WERI-Rb-1 (cell line): ENCODE measurements at regions not wholly inside any gene's neighbourhood (a gene's known extent, or its start where the extent isn't known, plus 50 kb on each side); places are given as distances from the start of the nearest gene placed in this dataset.
A peak's percentile ranks its signal among the peaks of the same experiment; 100 is the strongest.

ENCODE experiments used
- DNase-seq: peaks from one replicate; pipeline ENCODE4 v3.0.0-alpha.2; 2020
- H3K27ac ChIP-seq: fragments of 250-450 bp; sonication (Bioruptor Pico); 2 replicates; pipeline ENCODE4 v1.5.1; 2020; ENCODE audit warnings: mild to moderate bottlenecking, moderate library complexity
- H3K27me3 ChIP-seq: fragments of 250-450 bp; sonication (Bioruptor Pico); 2 replicates; pipeline ENCODE4 v1.5.1; 2021; ENCODE audit warnings: mild to moderate bottlenecking, low read depth, moderate library complexity; ENCODE audit not compliant: insufficient read depth, severe bottlenecking
- H3K36me3 ChIP-seq: fragments of 250-450 bp; sonication (Bioruptor Pico); 2 replicates; pipeline ENCODE4 v1.5.1; 2020; ENCODE audit warnings: mild to moderate bottlenecking, moderate library complexity
- H3K4me3 ChIP-seq: 2 replicates; pipeline ENCODE4 v1.5.1; 2011; ENCODE audit warnings: low read depth, mild to moderate bottlenecking, control low read depth, low read length
- H3K9me3 ChIP-seq: fragments of 250-450 bp; sonication (Bioruptor Pico); 2 replicates; pipeline ENCODE4 v1.5.1; 2021; ENCODE audit warnings: mild to moderate bottlenecking, moderate library complexity; ENCODE audit not compliant: severe bottlenecking
- CTCF ChIP-seq: IDR thresholded peaks from 2 replicates; pipeline ENCODE4 v1.5.1; 2011; ENCODE audit warnings: low read depth, mild to moderate bottlenecking, control low read depth, inconsistent platforms, low read length

GRCh38 chr9:96022445-96023051, 147.1 kb downstream of the ERCC6L2 start:
- no peak for TF ChIP-seq CTCF
- no peak overlapping the region for H3K27ac ChIP-seq
- peaks cover 13% of the 10 kb centered on the region for H3K27me3 ChIP-seq
- H3K36me3 ChIP-seq: no peaks in the 10 kb centered on the region
- DNase-seq: no peak
- no peaks in the 10 kb centered on the region for H3K9me3 ChIP-seq
- no peak overlapping the region for H3K4me3 ChIP-seq

DNA sequence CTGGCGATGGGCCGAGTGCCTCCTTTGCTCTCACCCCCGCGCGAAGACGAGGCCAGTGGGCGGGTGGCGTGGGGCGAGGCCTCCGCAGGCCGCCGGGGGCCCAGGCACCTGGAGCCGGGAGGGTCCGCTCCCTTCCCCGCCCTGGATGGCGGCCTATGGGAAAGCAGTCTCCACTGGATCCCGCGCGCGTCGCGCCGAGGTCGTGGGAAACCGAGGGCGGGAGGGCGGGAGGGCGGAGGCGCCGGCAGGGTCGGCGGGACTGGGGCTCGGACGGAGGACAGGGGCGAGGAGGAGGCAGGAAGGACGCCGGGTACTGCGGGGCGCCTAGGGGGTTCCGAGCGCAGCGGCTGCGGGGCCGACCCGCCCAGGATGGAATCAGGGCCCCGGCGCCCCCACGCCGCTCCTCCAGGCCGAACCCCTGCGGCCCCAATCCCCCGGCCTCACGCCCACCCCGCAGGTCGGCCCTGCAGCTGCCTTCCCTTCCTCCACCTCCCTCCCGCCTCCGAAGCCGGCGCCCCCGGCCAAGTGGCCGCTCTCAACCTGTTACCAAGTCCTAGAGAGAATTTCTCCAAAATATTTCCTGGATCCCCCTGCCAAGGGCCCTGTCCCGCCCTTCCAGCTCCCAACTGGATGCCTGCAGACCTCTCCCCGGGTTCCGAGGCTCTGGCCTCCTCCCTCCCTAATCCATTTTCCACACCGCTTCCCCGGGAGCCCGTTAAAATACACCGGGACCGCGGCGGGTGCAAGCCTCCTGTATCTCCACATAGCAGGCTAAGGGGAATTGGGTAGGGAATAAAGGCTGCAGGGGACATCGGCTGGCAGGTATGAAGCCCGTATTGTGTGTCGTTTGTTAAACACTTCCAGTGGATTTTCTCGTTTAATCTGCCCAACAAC, 146.3 kb downstream of the ERCC6L2 start:
- no peak for TF ChIP-seq CTCF
- no peak overlapping the region for H3K27ac ChIP-seq
- no peaks in the 10 kb centered on the region for H3K9me3 ChIP-seq
- DNase-seq: peak; percentile 39
- H3K4me3 ChIP-seq: peak overlapping the region; percentile 81
- H3K27me3 ChIP-seq: peaks cover 13% of the 10 kb centered on the region
- no peaks in the 10 kb centered on the region for H3K36me3 ChIP-seq

- peak overlapping the region; percentile 81 for H3K4me3 ChIP-seq
- 0 out of 2 replicates have a peak, but pooled peaks have one; percentile 4 for TF ChIP-seq CTCF
- H3K27ac ChIP-seq: no peak overlapping the region
- H3K9me3 ChIP-seq: no peaks in the 10 kb centered on the region
- peak; percentile 38 for DNase-seq
- H3K36me3 ChIP-seq: no peaks in the 10 kb centered on the region
- H3K27me3 ChIP-seq: peaks cover 13% of the 10 kb centered on the region
Measured at GRCh38 chr9:96020792-96021550, 145.5 kb downstream of the ERCC6L2 start.

DNA sequence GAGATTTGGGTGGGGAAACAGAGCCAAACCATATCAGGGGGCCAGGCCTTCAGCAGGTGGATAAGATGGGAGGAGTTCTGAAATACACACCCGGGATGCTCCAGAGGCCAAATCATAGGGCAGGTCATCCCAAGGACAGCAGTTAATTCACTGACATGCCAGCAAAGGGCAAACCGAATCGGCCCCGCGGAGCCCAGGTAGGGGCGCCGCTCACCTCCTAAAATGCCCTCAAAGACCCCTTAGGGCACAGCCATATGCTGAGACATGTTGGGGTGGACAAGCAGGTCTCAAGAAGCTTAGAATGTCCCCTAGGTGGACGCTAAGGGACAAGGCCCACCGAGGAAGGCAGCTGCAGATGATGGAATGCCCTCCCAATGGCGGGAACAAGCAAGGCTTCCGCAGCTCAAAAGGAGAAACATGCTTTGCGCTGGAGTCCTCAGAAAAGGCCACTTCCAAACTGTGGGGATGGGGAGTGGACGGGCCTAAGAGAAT, 144.9 kb downstream of the ERCC6L2 start:
- no peak for TF ChIP-seq CTCF
- H3K9me3 ChIP-seq: no peaks in the 10 kb centered on the region
- no peak for DNase-seq
- H3K27me3 ChIP-seq: peaks cover 13% of the 10 kb centered on the region
- H3K4me3 ChIP-seq: peak overlapping the region; percentile 81
- H3K27ac ChIP-seq: no peak overlapping the region
- no peaks in the 10 kb centered on the region for H3K36me3 ChIP-seq
